Mesodermal cell (in vitro differentiated cells): ENCODE measurements at regions not wholly inside any gene's neighbourhood (a gene's known extent, or its start where the extent isn't known, plus 50 kb on each side); places are given as distances from the start of the nearest gene placed in this dataset.

Source experiments
- H3K27ac ChIP-seq: 2 replicates; pipeline ENCODE4 v1.7.0; 2013; ENCODE audit warnings: mild to moderate bottlenecking, low read depth, low read length, moderate library complexity; ENCODE audit not compliant: severe bottlenecking
- H3K36me3 ChIP-seq: 2 replicates; pipeline ENCODE4 v1.7.1; 2013; ENCODE audit warnings: mild to moderate bottlenecking, low read length, moderate library complexity; ENCODE audit not compliant: control insufficient read depth, insufficient read depth
- H3K4me1 ChIP-seq: one replicate; pipeline ENCODE4 v1.7.1; 2013; ENCODE audit warnings: mild to moderate bottlenecking, low read length; ENCODE audit not compliant: insufficient read depth, control insufficient read depth, poor library complexity, severe bottlenecking
- H3K4me3 ChIP-seq: 2 replicates; pipeline ENCODE4 v1.7.0; 2013; ENCODE audit warnings: low read length, control low read depth, mild to moderate bottlenecking; ENCODE audit not compliant: insufficient read depth, poor library complexity, severe bottlenecking; ENCODE audit errors: extremely low read depth
- H3K9me3 ChIP-seq: 2 replicates; pipeline ENCODE4 v1.7.1; 2013; ENCODE audit warnings: mild to moderate bottlenecking, low read length, moderate library complexity; ENCODE audit not compliant: control insufficient read depth
- WGBS, 2 experiments: methylation state at CpG; one replicate each; pipeline ENCODE4 v1.1.5; 2013; ENCODE audit warnings: missing lambda C conversion rate in 2 of 2; ENCODE audit not compliant: insufficient coverage in 2 of 2; 5-methylcytosine and 5-hydroxymethylcytosine counted together

GRCh38 chr6:24072038-24072746, 53.8 kb upstream of the NRSN1 start:
- Histone ChIP-seq H3K27ac (no peak overlapping the region), H3K36me3 (no peaks in the 10 kb centered on the region), H3K4me1 (no peaks in the 10 kb centered on the region), H3K9me3 (no peaks in the 10 kb centered on the region), H3K4me3 (no peak overlapping the region)
- 70 to 100% methylated on average over 1 to 2 of the region's 6 CpGs for WGBS, 2 experiments

GRCh38 chr6:24076011-24076410, 50.0 kb upstream of the NRSN1 start:
- H3K36me3 ChIP-seq = no peaks in the 10 kb centered on the region
- no peak overlapping the region for H3K27ac ChIP-seq
- H3K9me3 ChIP-seq = no peaks in the 10 kb centered on the region
- H3K4me3 ChIP-seq = no peak overlapping the region
- H3K4me1 ChIP-seq = no peaks in the 10 kb centered on the region
- WGBS, 2 experiments = no CpG with 5 or more reads among the region's 1 CpG
